ENCODE measurements at regions not wholly inside any gene's neighbourhood (a gene's known extent, or its start where the extent isn't known, plus 50 kb on each side); places are given as distances from the start of the nearest gene placed in this dataset.

DNA sequence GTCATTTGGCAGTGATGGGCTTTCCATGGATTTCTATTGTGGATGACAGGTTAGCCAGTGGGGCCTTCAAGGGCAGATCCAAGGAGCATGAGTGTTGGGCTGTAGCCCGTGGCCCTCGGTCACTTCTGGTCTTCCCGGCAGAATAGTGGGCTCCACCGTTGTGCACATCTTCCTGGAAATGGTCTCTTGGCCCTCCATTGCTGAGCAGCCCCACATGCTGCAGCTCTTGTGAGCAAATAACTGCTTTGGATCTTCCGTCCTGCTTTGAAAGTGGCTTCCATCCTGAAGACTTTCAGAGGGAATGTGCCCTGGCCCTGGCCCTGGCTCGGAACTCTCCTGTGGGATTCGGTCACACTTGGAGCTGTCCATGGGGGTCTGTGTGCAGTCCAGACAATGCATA, 102.8 kb downstream of the SNRPN start:
- TF ChIP-seq, protein P1, sequence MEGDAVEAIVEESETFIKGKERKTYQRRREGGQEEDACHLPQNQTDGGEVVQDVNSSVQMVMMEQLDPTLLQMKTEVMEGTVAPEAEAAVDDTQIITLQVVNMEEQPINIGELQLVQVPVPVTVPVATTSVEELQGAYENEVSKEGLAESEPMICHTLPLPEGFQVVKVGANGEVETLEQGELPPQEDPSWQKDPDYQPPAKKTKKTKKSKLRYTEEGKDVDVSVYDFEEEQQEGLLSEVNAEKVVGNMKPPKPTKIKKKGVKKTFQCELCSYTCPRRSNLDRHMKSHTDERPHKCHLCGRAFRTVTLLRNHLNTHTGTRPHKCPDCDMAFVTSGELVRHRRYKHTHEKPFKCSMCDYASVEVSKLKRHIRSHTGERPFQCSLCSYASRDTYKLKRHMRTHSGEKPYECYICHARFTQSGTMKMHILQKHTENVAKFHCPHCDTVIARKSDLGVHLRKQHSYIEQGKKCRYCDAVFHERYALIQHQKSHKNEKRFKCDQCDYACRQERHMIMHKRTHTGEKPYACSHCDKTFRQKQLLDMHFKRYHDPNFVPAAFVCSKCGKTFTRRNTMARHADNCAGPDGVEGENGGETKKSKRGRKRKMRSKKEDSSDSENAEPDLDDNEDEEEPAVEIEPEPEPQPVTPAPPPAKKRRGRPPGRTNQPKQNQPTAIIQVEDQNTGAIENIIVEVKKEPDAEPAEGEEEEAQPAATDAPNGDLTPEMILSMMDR (IDR thresholded peaks at IDR 0.05; ENCODE audit: poor library complexity, severe bottlenecking), result no peak
- no peak for TF ChIP-seq RAD21 (conservative IDR thresholded peaks at IDR 0.05)
- no peak for TF ChIP-seq EZH2 (IDR thresholded peaks at IDR 0.05; ENCODE audit: borderline replicate concordance, insufficient read depth, low read length, poor library complexity, severe bottlenecking)
- TF ChIP-seq POLR2AphosphoS5 (IDR thresholded peaks at IDR 0.05), result no peak
- TF ChIP-seq MXI1 (conservative IDR thresholded peaks at IDR 0.05; ENCODE audit: poor library complexity, severe bottlenecking), result no peak
